ENCODE measurements at regions not wholly inside any gene's neighbourhood (a gene's known extent, or its start where the extent isn't known, plus 50 kb on each side); places are given as distances from the start of the nearest gene placed in this dataset.

DNA sequence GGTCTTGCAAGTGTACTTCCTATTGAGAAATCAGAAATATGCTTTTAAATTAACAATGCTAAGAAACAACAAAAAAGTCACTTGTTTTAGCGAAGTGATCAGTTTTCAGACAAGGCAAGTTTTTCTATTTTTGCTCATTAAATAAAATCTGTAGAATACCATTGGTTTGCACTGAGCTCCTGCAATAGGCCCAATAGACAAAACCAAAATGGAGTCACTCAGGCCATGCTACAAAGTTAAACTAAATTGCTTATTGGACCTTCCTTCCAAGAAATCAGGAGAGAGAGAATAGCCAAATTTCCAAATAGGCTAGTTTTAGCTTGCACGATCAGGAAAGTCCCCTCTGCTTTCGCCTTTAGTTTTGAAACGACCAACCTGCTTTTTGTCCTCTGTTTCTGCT, 73.4 kb upstream of the SLC13A1 start:
- Mint-ChIP-seq H3K4me3 (no peak overlapping the region), H3K27ac (no peak overlapping the region), H3K9me3 (no peaks in the 10 kb centered on the region), H3K4me1 (no peaks in the 10 kb centered on the region), H3K36me3 (ENCODE audit: low read depth) (no peaks in the 10 kb centered on the region), H3K27me3 (ENCODE audit: insufficient read depth, low read depth, poor library complexity) (no peaks in the 10 kb centered on the region)
- no peak for ATAC-seq
- TF ChIP-seq JUNB (IDR thresholded peaks at IDR 0.05; ENCODE audit: unreplicated experiment) (no peak), EZH2phosphoT487 (IDR thresholded peaks at IDR 0.05; ENCODE audit: unreplicated experiment) (no peak), ZNF114 (CRISPR knock-in tag; IDR thresholded peaks at IDR 0.05) (no peak), NANOG (IDR thresholded peaks at IDR 0.05; ENCODE audit: borderline replicate concordance) (no peak)
- TF ChIP-seq, protein P1, sequence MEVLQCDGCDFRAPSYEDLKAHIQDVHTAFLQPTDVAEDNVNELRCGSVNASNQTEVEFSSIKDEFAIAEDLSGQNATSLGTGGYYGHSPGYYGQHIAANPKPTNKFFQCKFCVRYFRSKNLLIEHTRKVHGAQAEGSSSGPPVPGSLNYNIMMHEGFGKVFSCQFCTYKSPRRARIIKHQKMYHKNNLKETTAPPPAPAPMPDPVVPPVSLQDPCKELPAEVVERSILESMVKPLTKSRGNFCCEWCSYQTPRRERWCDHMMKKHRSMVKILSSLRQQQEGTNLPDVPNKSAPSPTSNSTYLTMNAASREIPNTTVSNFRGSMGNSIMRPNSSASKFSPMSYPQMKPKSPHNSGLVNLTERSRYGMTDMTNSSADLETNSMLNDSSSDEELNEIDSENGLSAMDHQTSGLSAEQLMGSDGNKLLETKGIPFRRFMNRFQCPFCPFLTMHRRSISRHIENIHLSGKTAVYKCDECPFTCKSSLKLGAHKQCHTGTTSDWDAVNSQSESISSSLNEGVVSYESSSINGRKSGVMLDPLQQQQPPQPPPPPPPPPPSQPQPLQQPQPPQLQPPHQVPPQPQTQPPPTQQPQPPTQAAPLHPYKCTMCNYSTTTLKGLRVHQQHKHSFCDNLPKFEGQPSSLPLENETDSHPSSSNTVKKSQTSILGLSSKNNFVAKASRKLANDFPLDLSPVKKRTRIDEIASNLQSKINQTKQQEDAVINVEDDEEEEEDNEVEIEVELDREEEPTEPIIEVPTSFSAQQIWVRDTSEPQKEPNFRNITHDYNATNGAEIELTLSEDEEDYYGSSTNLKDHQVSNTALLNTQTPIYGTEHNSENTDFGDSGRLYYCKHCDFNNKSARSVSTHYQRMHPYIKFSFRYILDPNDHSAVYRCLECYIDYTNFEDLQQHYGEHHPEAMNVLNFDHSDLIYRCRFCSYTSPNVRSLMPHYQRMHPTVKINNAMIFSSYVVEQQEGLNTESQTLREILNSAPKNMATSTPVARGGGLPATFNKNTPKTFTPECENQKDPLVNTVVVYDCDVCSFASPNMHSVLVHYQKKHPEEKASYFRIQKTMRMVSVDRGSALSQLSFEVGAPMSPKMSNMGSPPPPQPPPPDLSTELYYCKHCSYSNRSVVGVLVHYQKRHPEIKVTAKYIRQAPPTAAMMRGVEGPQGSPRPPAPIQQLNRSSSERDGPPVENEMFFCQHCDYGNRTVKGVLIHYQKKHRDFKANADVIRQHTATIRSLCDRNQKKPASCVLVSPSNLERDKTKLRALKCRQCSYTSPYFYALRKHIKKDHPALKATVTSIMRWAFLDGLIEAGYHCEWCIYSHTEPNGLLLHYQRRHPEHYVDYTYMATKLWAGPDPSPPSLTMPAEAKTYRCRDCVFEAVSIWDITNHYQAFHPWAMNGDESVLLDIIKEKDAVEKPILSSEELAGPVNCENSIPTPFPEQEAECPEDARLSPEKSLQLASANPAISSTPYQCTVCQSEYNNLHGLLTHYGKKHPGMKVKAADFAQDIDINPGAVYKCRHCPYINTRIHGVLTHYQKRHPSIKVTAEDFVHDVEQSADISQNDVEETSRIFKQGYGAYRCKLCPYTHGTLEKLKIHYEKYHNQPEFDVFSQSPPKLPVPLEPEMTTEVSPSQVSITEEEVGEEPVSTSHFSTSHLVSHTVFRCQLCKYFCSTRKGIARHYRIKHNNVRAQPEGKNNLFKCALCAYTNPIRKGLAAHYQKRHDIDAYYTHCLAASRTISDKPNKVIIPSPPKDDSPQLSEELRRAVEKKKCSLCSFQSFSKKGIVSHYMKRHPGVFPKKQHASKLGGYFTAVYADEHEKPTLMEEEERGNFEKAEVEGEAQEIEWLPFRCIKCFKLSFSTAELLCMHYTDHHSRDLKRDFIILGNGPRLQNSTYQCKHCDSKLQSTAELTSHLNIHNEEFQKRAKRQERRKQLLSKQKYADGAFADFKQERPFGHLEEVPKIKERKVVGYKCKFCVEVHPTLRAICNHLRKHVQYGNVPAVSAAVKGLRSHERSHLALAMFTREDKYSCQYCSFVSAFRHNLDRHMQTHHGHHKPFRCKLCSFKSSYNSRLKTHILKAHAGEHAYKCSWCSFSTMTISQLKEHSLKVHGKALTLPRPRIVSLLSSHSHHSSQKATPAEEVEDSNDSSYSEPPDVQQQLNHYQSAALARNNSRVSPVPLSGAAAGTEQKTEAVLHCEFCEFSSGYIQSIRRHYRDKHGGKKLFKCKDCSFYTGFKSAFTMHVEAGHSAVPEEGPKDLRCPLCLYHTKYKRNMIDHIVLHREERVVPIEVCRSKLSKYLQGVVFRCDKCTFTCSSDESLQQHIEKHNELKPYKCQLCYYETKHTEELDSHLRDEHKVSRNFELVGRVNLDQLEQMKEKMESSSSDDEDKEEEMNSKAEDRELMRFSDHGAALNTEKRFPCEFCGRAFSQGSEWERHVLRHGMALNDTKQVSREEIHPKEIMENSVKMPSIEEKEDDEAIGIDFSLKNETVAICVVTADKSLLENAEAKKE (CRISPR knock-in tag; IDR thresholded peaks at IDR 0.05): no peak
- TF ChIP-seq, protein P2, sequence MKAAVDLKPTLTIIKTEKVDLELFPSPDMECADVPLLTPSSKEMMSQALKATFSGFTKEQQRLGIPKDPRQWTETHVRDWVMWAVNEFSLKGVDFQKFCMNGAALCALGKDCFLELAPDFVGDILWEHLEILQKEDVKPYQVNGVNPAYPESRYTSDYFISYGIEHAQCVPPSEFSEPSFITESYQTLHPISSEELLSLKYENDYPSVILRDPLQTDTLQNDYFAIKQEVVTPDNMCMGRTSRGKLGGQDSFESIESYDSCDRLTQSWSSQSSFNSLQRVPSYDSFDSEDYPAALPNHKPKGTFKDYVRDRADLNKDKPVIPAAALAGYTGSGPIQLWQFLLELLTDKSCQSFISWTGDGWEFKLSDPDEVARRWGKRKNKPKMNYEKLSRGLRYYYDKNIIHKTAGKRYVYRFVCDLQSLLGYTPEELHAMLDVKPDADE (IDR thresholded peaks at IDR 0.05): no peak
- no peak for DNase-seq (ENCODE audit: low spot score)
- Histone ChIP-seq H2AFZ (no peak overlapping the region), H3K4me3 (no peak overlapping the region), H3K27ac (ENCODE audit: low read depth) (no peak overlapping the region), H3K36me3 (ENCODE audit: insufficient read depth) (no peaks in the 10 kb centered on the region), H3K79me2 (replicated peaks; ENCODE audit: insufficient read depth) (no peaks in the 10 kb centered on the region), H3K27me3 (ENCODE audit: insufficient read depth) (no peaks in the 10 kb centered on the region), H3K4me2 (no peak overlapping the region), H3K9me2 (ENCODE audit: insufficient read depth) (no peaks in the 10 kb centered on the region), H3F3A (replicated peaks; ENCODE audit: low read depth) (no peaks in the 10 kb centered on the region), H3K4me1 (ENCODE audit: insufficient read depth) (no peaks in the 10 kb centered on the region), H4K20me1 (replicated peaks; ENCODE audit: insufficient read depth) (no peaks in the 10 kb centered on the region)

DNA sequence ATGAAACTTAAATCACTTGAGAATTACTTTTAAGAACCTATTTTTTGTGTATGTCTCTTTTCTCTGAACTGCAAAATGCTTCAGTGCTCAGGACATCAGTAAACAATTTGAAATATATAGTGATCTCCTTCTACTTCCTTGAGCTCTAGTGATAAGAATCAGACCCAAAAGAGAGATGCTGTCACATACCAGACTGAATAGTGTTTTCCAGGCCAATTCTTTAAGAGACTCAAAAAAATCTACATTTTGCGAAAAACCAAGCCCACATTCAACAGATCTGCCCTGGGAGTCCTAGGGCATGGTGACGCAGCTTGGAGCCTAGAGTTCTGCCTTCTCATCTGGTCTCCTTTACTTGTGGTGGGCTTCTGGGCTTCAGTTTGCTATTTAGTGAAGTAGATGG, 72.1 kb upstream of the SLC13A1 start:
- ATAC-seq (no peak), DNase-seq (ENCODE audit: low spot score) (no peak)
- Histone ChIP-seq H2AFZ (peak overlapping the region; percentile 34; the same call in 1 of the 2 replicates), H3K4me1 (ENCODE audit: insufficient read depth) (no peaks in the 10 kb centered on the region), H3K9me2 (ENCODE audit: insufficient read depth) (no peaks in the 10 kb centered on the region), H3K36me3 (ENCODE audit: insufficient read depth) (no peaks in the 10 kb centered on the region), H3K79me2 (replicated peaks; ENCODE audit: insufficient read depth) (no peaks in the 10 kb centered on the region), H3K27me3 (ENCODE audit: insufficient read depth) (no peaks in the 10 kb centered on the region), H3K27ac (ENCODE audit: low read depth) (no peak overlapping the region), H3F3A (replicated peaks; ENCODE audit: low read depth) (no peaks in the 10 kb centered on the region), H3K4me3 (no peak overlapping the region), H4K20me1 (replicated peaks; ENCODE audit: insufficient read depth) (no peaks in the 10 kb centered on the region), H3K4me2 (no peak overlapping the region)
- Mint-ChIP-seq H3K9me3 (no peaks in the 10 kb centered on the region), H3K4me3 (no peak overlapping the region), H3K27ac (no peak overlapping the region), H3K4me1 (no peaks in the 10 kb centered on the region), H3K27me3 (ENCODE audit: insufficient read depth, low read depth, poor library complexity) (no peaks in the 10 kb centered on the region), H3K36me3 (ENCODE audit: low read depth) (no peaks in the 10 kb centered on the region)
- TF ChIP-seq JUNB (IDR thresholded peaks at IDR 0.05; ENCODE audit: unreplicated experiment) (no peak), EZH2phosphoT487 (IDR thresholded peaks at IDR 0.05; ENCODE audit: unreplicated experiment) (no peak)
- TF ChIP-seq, protein P1 (CRISPR knock-in tag; IDR thresholded peaks at IDR 0.05): no peak

Data from GM23338 (cell line).